SK-N-SH (cell line): ENCODE measurements at regions not wholly inside any gene's neighbourhood (a gene's known extent, or its start where the extent isn't known, plus 50 kb on each side); places are given as distances from the start of the nearest gene placed in this dataset.

Experiments
- CTCF ChIP-seq: fragments of 200-600 bp; sonication (generic); IDR thresholded peaks from 2 replicates; pipeline ENCODE4 v1.6.1; 2017; ENCODE audit warnings: antibody characterized with exemption, mild to moderate bottlenecking, moderate library complexity
- ELF1 ChIP-seq: IDR thresholded peaks from 2 replicates; pipeline ENCODE4 v1.4.0; 2012
- EP300 ChIP-seq, 2 experiments: IDR thresholded peaks; 2 replicates each; pipeline versions ENCODE4 v1.4.0 to v1.6.1; 2012; ENCODE audit warnings: borderline replicate concordance in 1 of 2, low read depth in 1 of 2, low read length in 1 of 2
- FOXM1 ChIP-seq: IDR thresholded peaks from 2 replicates; pipeline ENCODE4 v1.4.0; 2012; ENCODE audit warnings: low read depth, mild to moderate bottlenecking
- NFIC ChIP-seq: IDR thresholded peaks from 2 replicates; pipeline ENCODE4 v1.4.0; 2012; ENCODE audit warnings: borderline replicate concordance
- RAD21 ChIP-seq: IDR thresholded peaks from 2 replicates; pipeline ENCODE4 v1.6.1; 2012; ENCODE audit warnings: mild to moderate bottlenecking, low read length
- REST ChIP-seq: IDR thresholded peaks from 2 replicates; pipeline ENCODE4 v1.6.1; 2012; ENCODE audit warnings: mild to moderate bottlenecking, low read depth, low read length, moderate library complexity

DNA sequence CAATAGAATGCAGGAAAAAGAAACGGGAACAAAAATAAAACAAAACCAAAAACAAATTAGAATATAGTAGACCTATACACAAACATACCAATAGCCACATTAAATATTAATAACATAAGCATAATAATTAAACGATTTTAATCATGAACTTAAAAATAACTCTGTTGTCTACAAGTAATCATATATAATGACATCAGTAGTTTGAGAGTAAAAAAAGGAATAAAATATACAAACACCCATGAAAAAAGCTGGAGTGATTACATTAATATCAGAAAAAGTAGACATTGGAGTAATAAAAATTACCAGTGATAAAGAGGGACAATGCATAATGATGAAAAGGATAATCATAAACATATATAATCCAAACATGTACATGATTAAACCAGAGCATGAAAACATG lies 181.8 kb downstream of the ATXN7L3B start:
- TF ChIP-seq CTCF (no peak), RAD21 (no peak), NFIC (no peak), EP300 (IDR thresholded peaks at IDR 0.05; ENCODE audit: borderline replicate concordance in 1 of 2, low read depth in 1 of 2, low read length in 1 of 2) (no peak), REST (no peak), FOXM1 (no peak), ELF1 (no peak)
